Sigmoid colon (tissue), 6 donors: ENCODE measurements at regions not wholly inside any gene's neighbourhood (a gene's known extent, or its start where the extent isn't known, plus 50 kb on each side); places are given as distances from the start of the nearest gene placed in this dataset.
A peak's percentile ranks its signal among the peaks of the same experiment; 100 is the strongest.
"Not testable (repeated sequence)": the region's sequence is repeated elsewhere in the genome, so short reads cannot be mapped to it uniquely, and the experiment has no call there.

Experiments
- DNase-seq: peaks from one replicate; pipeline ENCODE4 v3.0.0-alpha.2; 2019
- H3K27ac ChIP-seq, 4 donors: fragments of 200-600 bp; sonication (generic); one replicate each; pipeline ENCODE4 v1.5.1; 2016 to 2019; ENCODE audit warnings: mild to moderate bottlenecking in 1 of 4
- H3K27me3 ChIP-seq, 3 donors: fragments of 200-600 bp; sonication (generic); one replicate each; pipeline ENCODE4 v1.5.1; 2019; ENCODE audit warnings: mild to moderate bottlenecking in 1 of 3
- H3K36me3 ChIP-seq, 4 donors: fragments of 200-600 bp; sonication (generic); one replicate each; pipeline ENCODE4 v1.5.1; 2016 to 2019
- H3K4me1 ChIP-seq, 4 donors: fragments of 200-600 bp; sonication (generic); one replicate each; pipeline ENCODE4 v1.5.1; 2017 to 2019
- H3K4me3 ChIP-seq, 4 donors: fragments of 200-600 bp; sonication (generic); one replicate each; pipeline ENCODE4 v1.5.1; 2017 to 2019; ENCODE audit warnings: mild to moderate bottlenecking in 2 of 4, moderate library complexity in 1 of 4
- H3K9me3 ChIP-seq, 4 donors: fragments of 200-600 bp in 3 of 4; sonication (generic) in 3 of 4; one replicate each; pipeline versions ENCODE4 v1.5.1 to v1.6.1; 2013 to 2019
- EP300 ChIP-seq, 4 donors: sonication (generic); formaldehyde crosslinking; IDR thresholded peaks; one replicate each; pipeline ENCODE4 v1.6.1; 2017; ENCODE audit warnings: antibody characterized with exemption in 4 of 4
- POLR2A ChIP-seq, 2 donors: fragments of 450-650 bp; IDR thresholded peaks; one replicate each; pipeline ENCODE4 v1.6.1; 2016; ENCODE audit warnings: antibody characterized with exemption in 2 of 2, mild to moderate bottlenecking in 2 of 2, moderate library complexity in 2 of 2
- POLR2AphosphoS5 ChIP-seq, 4 donors: sonication (generic); formaldehyde crosslinking; IDR thresholded peaks; one replicate each; pipeline ENCODE4 v1.6.1; 2017; ENCODE audit warnings: antibody characterized with exemption in 4 of 4
- WGBS, 2 donors: extraction: QIAGEN DNeasy Blood & Tissue Kit; methylation state at CpG; one replicate each; pipeline ENCODE4 v1.1.7; 2013; 5-methylcytosine and 5-hydroxymethylcytosine counted together
- intact Hi-C: fragments of 100-400 bp; cut with DNase I; formaldehyde crosslinking; loops from one replicate; pipeline ENCODE4 v1.15.1; 2023
- TF ChIP-seq, protein P1 (sequence below), 4 experiments: fragments of 450-650 bp in 3 of 4; fragments of 200-600 bp in 1 of 4; IDR thresholded peaks; one replicate each; pipeline ENCODE4 v1.5.1; 2016 to 2019; ENCODE audit warnings: antibody characterized with exemption in 4 of 4, mild to moderate bottlenecking in 3 of 4, moderate library complexity in 2 of 4
- donor health status: healthy with polysubstance abuse.
- donor health status: healthy.

DNA sequence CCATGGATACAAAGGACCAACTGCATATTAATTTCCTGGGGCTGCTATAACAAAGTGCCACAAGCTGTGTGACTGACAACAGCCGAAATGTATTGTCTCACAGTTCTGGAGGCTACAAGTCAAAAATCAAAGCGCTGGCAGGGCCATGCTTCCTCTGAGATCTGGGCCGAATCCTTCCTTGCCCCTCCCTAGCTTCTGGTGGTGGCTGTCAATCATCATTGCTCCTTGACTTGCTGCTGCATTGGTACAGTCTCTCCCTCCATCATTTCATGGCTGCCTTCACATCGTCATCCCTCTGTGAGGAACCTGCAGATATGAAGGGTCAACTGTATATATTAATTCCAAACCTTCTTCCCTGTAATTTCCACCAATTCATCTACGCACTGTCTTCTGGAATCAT is 118.3 kb downstream of the EXOC5 start:
- DNase-seq, result no peak
- 88 to 93% methylated on average over 5 of the region's 5 CpGs for WGBS, 2 donors
- TF ChIP-seq, protein P1, sequence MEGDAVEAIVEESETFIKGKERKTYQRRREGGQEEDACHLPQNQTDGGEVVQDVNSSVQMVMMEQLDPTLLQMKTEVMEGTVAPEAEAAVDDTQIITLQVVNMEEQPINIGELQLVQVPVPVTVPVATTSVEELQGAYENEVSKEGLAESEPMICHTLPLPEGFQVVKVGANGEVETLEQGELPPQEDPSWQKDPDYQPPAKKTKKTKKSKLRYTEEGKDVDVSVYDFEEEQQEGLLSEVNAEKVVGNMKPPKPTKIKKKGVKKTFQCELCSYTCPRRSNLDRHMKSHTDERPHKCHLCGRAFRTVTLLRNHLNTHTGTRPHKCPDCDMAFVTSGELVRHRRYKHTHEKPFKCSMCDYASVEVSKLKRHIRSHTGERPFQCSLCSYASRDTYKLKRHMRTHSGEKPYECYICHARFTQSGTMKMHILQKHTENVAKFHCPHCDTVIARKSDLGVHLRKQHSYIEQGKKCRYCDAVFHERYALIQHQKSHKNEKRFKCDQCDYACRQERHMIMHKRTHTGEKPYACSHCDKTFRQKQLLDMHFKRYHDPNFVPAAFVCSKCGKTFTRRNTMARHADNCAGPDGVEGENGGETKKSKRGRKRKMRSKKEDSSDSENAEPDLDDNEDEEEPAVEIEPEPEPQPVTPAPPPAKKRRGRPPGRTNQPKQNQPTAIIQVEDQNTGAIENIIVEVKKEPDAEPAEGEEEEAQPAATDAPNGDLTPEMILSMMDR (IDR thresholded peaks at IDR 0.05), result no peak
- TF ChIP-seq EP300 (IDR thresholded peaks at IDR 0.05), result no peak
- TF ChIP-seq POLR2A (IDR thresholded peaks at IDR 0.05), result no peak
- TF ChIP-seq POLR2AphosphoS5 (IDR thresholded peaks at IDR 0.05), result no peak
- Histone ChIP-seq H3K27ac (no peak overlapping the region), H3K27me3 (no peaks in the 10 kb centered on the region), H3K36me3 (no peaks in the 10 kb centered on the region), H3K4me1 (peaks cover 0 to 11% (median 0%) of the 10 kb centered on the region in 4 donors), H3K4me3 (no peak overlapping the region), H3K9me3 (no peaks in the 10 kb centered on the region)
- intact Hi-C loops, result no loop called here

DNA sequence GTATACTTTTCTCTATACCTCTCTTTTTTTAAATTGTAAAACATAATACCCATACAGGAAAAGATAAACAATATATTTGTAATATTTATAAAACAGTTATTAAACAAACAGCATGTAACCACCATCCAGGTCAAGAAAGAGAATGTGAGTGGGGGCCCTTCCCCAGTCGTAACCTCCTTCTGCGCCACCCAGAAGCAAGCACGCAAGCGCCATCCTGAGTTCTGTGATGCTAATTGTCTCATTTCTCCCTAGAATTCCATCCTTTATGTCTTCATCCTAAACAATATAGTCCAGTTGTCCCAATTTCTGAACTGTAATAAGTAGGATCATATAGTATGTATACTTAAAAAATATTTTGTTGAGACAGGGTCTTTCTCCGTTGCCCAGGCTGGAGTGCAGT is 129.5 kb downstream of the EXOC5 start:
- TF ChIP-seq EP300 (IDR thresholded peaks at IDR 0.05), result no peak
- TF ChIP-seq, protein P1 (IDR thresholded peaks at IDR 0.05), result no peak
- TF ChIP-seq POLR2AphosphoS5 (IDR thresholded peaks at IDR 0.05), result no peak
- no peak for TF ChIP-seq POLR2A (IDR thresholded peaks at IDR 0.05)
- no peaks in the 10 kb centered on the region for H3K36me3 ChIP-seq
- 88 to 90% methylated on average over 5 of the region's 5 CpGs for WGBS, 2 donors
- no peaks in the 10 kb centered on the region for H3K9me3 ChIP-seq
- H3K4me1 ChIP-seq, result peaks cover 0 to 20% (median 11%) of the 10 kb centered on the region in 4 donors
- H3K4me3 ChIP-seq, result no peak overlapping the region
- H3K27ac ChIP-seq, result no peak overlapping the region
- intact Hi-C loops, result no loop called here
- no peak for DNase-seq
- no peaks in the 10 kb centered on the region for H3K27me3 ChIP-seq

DNA sequence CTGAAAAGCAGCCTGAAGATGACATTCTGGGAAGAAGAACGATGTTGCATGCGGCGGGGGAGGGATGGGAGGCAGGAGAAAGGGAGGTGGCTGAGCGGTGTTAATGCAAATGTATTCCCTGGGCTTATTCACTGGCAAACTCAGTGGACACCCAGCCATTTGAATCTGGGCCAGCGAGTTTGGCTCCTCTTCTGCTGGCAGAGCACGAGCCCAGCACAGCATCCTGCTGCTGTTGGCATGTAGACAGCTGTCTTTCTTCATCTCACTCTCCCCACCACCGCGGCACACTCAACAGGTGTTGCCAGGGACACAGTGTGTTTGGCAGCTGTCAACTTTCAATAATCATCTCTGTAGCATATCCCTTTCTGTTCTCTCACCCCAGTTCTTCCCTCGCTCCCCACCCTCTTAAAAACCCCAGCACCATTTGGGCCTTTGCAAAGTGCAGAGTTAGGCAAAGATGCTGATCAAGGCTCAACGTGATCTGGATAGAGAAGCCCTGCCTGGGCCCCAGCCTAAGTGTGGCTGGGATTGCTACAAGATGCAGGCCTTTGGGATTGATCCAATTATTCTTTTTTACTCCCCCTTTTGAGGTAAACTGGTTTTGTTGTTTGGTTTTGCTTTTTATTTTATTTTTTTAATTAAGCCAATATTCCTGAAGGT is 131.9 kb downstream of the EXOC5 start:
- TF ChIP-seq EP300 (IDR thresholded peaks at IDR 0.05) (no peak), POLR2AphosphoS5 (IDR thresholded peaks at IDR 0.05) (no peak), POLR2A (IDR thresholded peaks at IDR 0.05) (no peak)
- TF ChIP-seq, protein P1 (IDR thresholded peaks at IDR 0.05), result no peak
- WGBS, 2 donors, result 57 to 64% methylated on average over 10 of the region's 10 CpGs
- DNase-seq, result peak; percentile 63

DNA sequence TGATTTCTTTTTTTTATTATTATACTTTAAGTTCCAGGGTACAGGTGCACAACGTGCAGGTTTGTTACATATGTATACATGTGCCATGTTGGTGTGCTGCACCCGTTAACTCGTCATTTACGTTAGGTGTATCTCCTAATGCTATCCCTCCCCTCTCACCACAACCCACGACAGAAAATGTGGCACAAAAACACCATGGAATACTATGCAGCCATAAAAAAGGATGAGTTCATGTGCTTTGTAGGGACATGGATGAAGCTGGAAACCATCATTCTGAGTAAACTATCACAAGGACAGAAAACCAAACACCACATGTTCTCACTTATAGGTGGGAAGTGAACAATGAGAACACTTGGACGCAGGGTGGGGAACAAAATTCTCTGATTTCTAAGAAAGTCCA is 140.9 kb downstream of the EXOC5 start:
- H3K27me3 ChIP-seq, H3K4me3 ChIP-seq, H3K36me3 ChIP-seq, H3K9me3 ChIP-seq, DNase-seq, intact Hi-C loops, H3K27ac ChIP-seq, H3K4me1 ChIP-seq: not testable (repeated sequence)
- whole genome bisulfite sequencing, 2 donors, result 93 to 96% methylated on average over 6 of the region's 6 CpGs

More for the DNA sequence above, 131.9 kb downstream of the EXOC5 start:
- H3K27ac ChIP-seq, result no peak overlapping the region
- H3K36me3 ChIP-seq, result no peaks in the 10 kb centered on the region
- H3K9me3 ChIP-seq, result no peaks in the 10 kb centered on the region
- intact Hi-C loops, result no loop called here
- no peaks in the 10 kb centered on the region for H3K27me3 ChIP-seq
- no peak overlapping the region for H3K4me3 ChIP-seq
- H3K4me1 ChIP-seq, result peaks cover 0 to 20% (median 11%) of the 10 kb centered on the region in 4 donors

DNA sequence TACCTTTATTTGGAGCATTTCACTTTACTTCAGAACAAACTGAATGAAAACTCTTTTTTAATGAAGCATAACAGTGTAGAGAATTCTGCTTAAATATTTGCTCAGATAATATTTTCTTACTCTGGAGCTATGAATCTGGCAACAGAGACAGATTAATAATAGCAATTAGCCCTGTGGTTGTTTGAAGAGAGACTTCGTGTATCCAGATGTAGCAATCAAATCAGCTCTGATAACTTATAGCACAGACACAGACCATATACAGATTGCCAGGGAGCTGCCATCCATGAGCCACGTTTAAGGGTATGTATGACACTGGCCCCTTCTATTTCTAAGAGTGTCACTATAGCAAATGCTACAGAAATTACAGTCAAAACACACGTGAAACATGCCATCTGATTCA is 146.6 kb downstream of the EXOC5 start:
- H3K4me1 ChIP-seq, result no peaks in the 10 kb centered on the region
- DNase-seq, result no peak
- H3K36me3 ChIP-seq, result no peaks in the 10 kb centered on the region
- intact Hi-C loops, result no loop called here
- H3K27me3 ChIP-seq, result no peaks in the 10 kb centered on the region
- H3K27ac ChIP-seq, result no peak overlapping the region
- TF ChIP-seq, protein P1 (IDR thresholded peaks at IDR 0.05), result no peak
- TF ChIP-seq EP300 (IDR thresholded peaks at IDR 0.05) (no peak), POLR2A (IDR thresholded peaks at IDR 0.05) (no peak), POLR2AphosphoS5 (IDR thresholded peaks at IDR 0.05) (no peak)
- WGBS, 2 donors, result 28 to 50% methylated on average over 3 of the region's 3 CpGs
- no peak overlapping the region for H3K4me3 ChIP-seq
- no peaks in the 10 kb centered on the region for H3K9me3 ChIP-seq

DNA sequence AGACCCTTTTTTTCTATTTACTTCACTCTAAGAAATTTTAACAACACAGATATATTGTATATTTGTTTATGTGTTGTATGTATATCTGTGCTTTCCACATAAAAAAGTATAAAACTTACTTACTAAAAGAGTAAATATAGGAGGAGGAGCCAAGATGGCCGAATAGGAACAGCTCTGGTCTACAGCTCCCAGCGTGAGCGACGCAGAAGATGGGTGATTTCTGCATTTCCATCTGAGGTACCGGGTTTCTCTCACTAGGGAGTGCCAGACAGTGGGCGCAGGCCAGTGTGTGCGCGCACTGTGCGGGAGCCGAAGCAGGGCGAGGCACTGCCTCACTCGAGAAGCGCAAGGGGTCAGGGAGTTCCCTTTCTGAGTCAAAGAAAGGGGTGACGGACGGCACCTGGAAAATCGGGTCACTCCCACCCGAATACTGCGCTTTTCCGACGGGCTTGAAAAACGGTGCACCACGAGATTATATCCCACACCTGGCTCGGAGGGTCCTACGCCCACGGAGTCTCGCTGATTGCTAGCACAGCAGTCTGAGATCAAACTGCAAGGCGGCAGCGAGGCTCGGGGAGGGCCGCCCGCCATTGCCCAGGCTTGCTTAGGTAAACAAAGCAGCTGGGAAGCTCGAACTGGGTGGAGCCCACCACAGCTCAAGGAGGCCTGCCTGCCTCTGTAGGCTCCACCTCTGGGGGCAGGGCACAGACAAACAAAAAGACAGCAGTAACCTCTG is 156.5 kb downstream of the EXOC5 start:
- H3K4me1 ChIP-seq, intact Hi-C loops, H3K36me3 ChIP-seq, H3K27me3 ChIP-seq, H3K4me3 ChIP-seq, DNase-seq, H3K9me3 ChIP-seq, H3K27ac ChIP-seq: not testable (repeated sequence)
- 45 to 79% methylated on average over 22 to 32 of the region's 32 CpGs for WGBS, 2 donors

DNA sequence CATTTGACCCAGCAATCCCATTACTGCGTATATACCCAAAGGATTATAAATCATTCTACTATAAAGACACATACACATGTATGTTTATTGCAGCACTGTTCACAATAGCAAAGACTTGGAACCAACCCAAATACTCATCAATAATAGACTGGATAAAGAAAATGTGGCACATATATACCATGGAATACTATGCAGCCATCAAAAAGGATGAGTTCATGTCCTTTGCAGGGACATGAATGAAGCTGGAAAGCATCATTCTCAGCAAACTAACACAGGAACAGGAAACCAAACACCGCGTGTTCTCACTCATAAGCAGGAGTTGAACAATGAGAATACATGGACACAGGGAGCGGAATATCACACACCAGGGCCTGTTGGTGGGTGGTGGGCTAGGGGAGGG is 158.3 kb downstream of the EXOC5 start:
- H3K4me3 ChIP-seq, H3K9me3 ChIP-seq, DNase-seq, H3K36me3 ChIP-seq, intact Hi-C loops, H3K4me1 ChIP-seq, H3K27ac ChIP-seq, H3K27me3 ChIP-seq: not testable (repeated sequence)
- 96 to 99% methylated on average over 4 of the region's 4 CpGs for WGBS, 2 donors
